Stimulated activated CD4-positive, alpha-beta T cell treated with anti-CD3 and anti-CD28 coated beads, Interleukin-4, amount 100 ng/mL, for 24 hours (primary cell): ENCODE measurements at regions not wholly inside any gene's neighbourhood (a gene's known extent, or its start where the extent isn't known, plus 50 kb on each side); places are given as distances from the start of the nearest gene placed in this dataset.
"Not testable (repeated sequence)": the region's sequence is repeated elsewhere in the genome, so short reads cannot be mapped to it uniquely, and the experiment has no call there.

Experiments used
- DNase-seq: peaks from one replicate; pipeline ENCODE4 v3.0.0-alpha.2; 2020

GRCh38 chr7:65631236-65631635 lies 241.6 kb upstream of the VKORC1L1 start:
- not testable (repeated sequence) for DNase-seq

GRCh38 chr7:65633587-65634404 lies 239.1 kb upstream of the VKORC1L1 start:
- not testable (repeated sequence) for DNase-seq

GRCh38 chr7:65638918-65639317 lies 234.0 kb upstream of the VKORC1L1 start:
- DNase-seq = not testable (repeated sequence)

GRCh38 chr7:65639717-65640116 lies 233.2 kb upstream of the VKORC1L1 start:
- not testable (repeated sequence) for DNase-seq

GRCh38 chr7:65643498-65643897 lies 229.4 kb upstream of the VKORC1L1 start:
- not testable (repeated sequence) for DNase-seq

- not testable (repeated sequence) for DNase-seq
These were observed 225.5 kb upstream of the VKORC1L1 start for GRCh38 chr7:65647153-65647964.

GRCh38 chr7:65651174-65651573 lies 221.7 kb upstream of the VKORC1L1 start:
- not testable (repeated sequence) for DNase-seq

GRCh38 chr7:65651826-65652592 lies 220.9 kb upstream of the VKORC1L1 start:
- not testable (repeated sequence) for DNase-seq

- not testable (repeated sequence) for DNase-seq
These were observed 220.2 kb upstream of the VKORC1L1 start for GRCh38 chr7:65652669-65653068.

GRCh38 chr7:65656494-65657188 lies 216.2 kb upstream of the VKORC1L1 start:
- DNase-seq = not testable (repeated sequence)

GRCh38 chr7:65683362-65683761 lies 189.5 kb upstream of the VKORC1L1 start:
- not testable (repeated sequence) for DNase-seq

- DNase-seq = not testable (repeated sequence)
These were observed 173.7 kb upstream of the VKORC1L1 start for GRCh38 chr7:65699026-65699714.

- not testable (repeated sequence) for DNase-seq
These were observed 173.0 kb upstream of the VKORC1L1 start for GRCh38 chr7:65699715-65700356.

- DNase-seq = not testable (repeated sequence)
These were observed 153.6 kb upstream of the VKORC1L1 start for GRCh38 chr7:65719123-65719798.

GRCh38 chr7:65722361-65722792 lies 150.5 kb upstream of the VKORC1L1 start:
- DNase-seq = peak; percentile 77

GRCh38 chr7:65727182-65727581 lies 145.7 kb upstream of the VKORC1L1 start:
- DNase-seq = not testable (repeated sequence)

GRCh38 chr7:65731129-65731528 lies 141.7 kb upstream of the VKORC1L1 start:
- DNase-seq = no peak

- DNase-seq = peak; percentile 4
These were observed 141.3 kb upstream of the VKORC1L1 start for GRCh38 chr7:65731562-65732035.

- DNase-seq = no peak
These were observed 128.5 kb upstream of the VKORC1L1 start for GRCh38 chr7:65744406-65744805.

- DNase-seq = no peak
These were observed 126.5 kb upstream of the VKORC1L1 start for GRCh38 chr7:65746398-65746669.

- DNase-seq = no peak
These were observed 123.8 kb upstream of the VKORC1L1 start for GRCh38 chr7:65749039-65749438.
